WTC11 (cell line): ENCODE measurements at regions not wholly inside any gene's neighbourhood (a gene's known extent, or its start where the extent isn't known, plus 50 kb on each side); places are given as distances from the start of the nearest gene placed in this dataset.
"Not testable (repeated sequence)": the region's sequence is repeated elsewhere in the genome, so short reads cannot be mapped to it uniquely, and the experiment has no call there.

ENCODE experiments used
- ATAC-seq: fragments of 200-7000 bp; cut with Tn5 transposase; 2 replicates; pipeline ENCODE4 v1.10.0; 2021; ENCODE audit warnings: mild to moderate bottlenecking, moderate library complexity
- CTCF ChIA-PET: fragments of 300-600 bp; sonication (Branson Sonifier 250); formaldehyde crosslinking; loops from one replicate; lab custom pipeline; 2021; ENCODE audit warnings: antibody characterized with exemption; lab: Charles Lee
- POLR2A ChIA-PET: fragments of 350-600 bp; sonication (Branson Sonifier 250); formaldehyde crosslinking; loops from one replicate; lab custom pipeline; 2021; ENCODE audit warnings: antibody characterized with exemption; lab: Charles Lee
- DNase-seq: peaks from one replicate; pipeline ENCODE4 v3.0.0; 2021; ENCODE audit warnings: low spot score
- H3K27ac Mint-ChIP-seq: 2 replicates; pipeline ENCODE4 v1.8.0; 2021; ENCODE audit warnings: mixed read lengths
- H3K27me3 Mint-ChIP-seq: 2 replicates; pipeline ENCODE4 v1.8.0; 2021; ENCODE audit warnings: low read depth, mild to moderate bottlenecking, moderate library complexity, mixed read lengths
- H3K36me3 Mint-ChIP-seq: 2 replicates; pipeline ENCODE4 v1.8.0; 2021; ENCODE audit warnings: mixed read lengths
- H3K4me1 Mint-ChIP-seq: 2 replicates; pipeline ENCODE4 v1.8.0; 2022; ENCODE audit warnings: mixed read lengths
- H3K4me3 Mint-ChIP-seq: 2 replicates; pipeline ENCODE4 v1.8.0; 2021; ENCODE audit warnings: mild to moderate bottlenecking, moderate library complexity, mixed read lengths
- H3K9me3 Mint-ChIP-seq: 2 replicates; pipeline ENCODE4 v1.8.0; 2021; ENCODE audit warnings: mixed read lengths
- AR ChIP-seq: fragments of 250-450 bp; sonication (Bioruptor Pico); IDR thresholded peaks from 2 replicates; pipeline ENCODE4 v1.9.0; 2021; ENCODE audit warnings: mild to moderate bottlenecking
- ATF1 ChIP-seq: sonication (generic); formaldehyde crosslinking; IDR thresholded peaks from 2 replicates; pipeline ENCODE4 v1.8.1; 2023; ENCODE audit warnings: mild to moderate bottlenecking, moderate library complexity, missing genetic modification reagents
- ATF6 ChIP-seq: sonication (generic); formaldehyde crosslinking; IDR thresholded peaks from 2 replicates; pipeline ENCODE4 v1.8.1; 2023; ENCODE audit warnings: mild to moderate bottlenecking, missing genetic modification reagents
- CREM ChIP-seq: sonication (generic); formaldehyde crosslinking; IDR thresholded peaks from 2 replicates; pipeline ENCODE4 v1.8.1; 2022; ENCODE audit warnings: mild to moderate bottlenecking, missing genetic modification reagents, moderate library complexity
- EMX1 ChIP-seq: fragments of 250-450 bp; sonication (Bioruptor Pico); IDR thresholded peaks from 2 replicates; pipeline ENCODE4 v1.8.0; 2021; ENCODE audit warnings: mild to moderate bottlenecking
- IRF2 ChIP-seq: sonication (generic); formaldehyde crosslinking; IDR thresholded peaks from 2 replicates; pipeline ENCODE4 v1.8.0; 2022; ENCODE audit warnings: low read depth, missing genetic modification reagents, borderline replicate concordance
- MLX ChIP-seq: sonication (generic); formaldehyde crosslinking; IDR thresholded peaks from 2 replicates; pipeline ENCODE4 v1.8.1; 2023; ENCODE audit warnings: mild to moderate bottlenecking, missing genetic modification reagents, moderate library complexity
- NFATC4 ChIP-seq: fragments of 250-450 bp; sonication (Bioruptor Pico); IDR thresholded peaks from 2 replicates; pipeline ENCODE4 v1.9.0; 2021; ENCODE audit warnings: mild to moderate bottlenecking
- SMAD3 ChIP-seq: sonication (generic); formaldehyde crosslinking; IDR thresholded peaks from 2 replicates; pipeline ENCODE4 v1.8.0; 2022; ENCODE audit warnings: missing genetic modification reagents, mild to moderate bottlenecking, borderline replicate concordance
- SOX15 ChIP-seq: fragments of 250-450 bp; sonication (Bioruptor Pico); IDR thresholded peaks from 2 replicates; pipeline ENCODE4 v1.9.0; 2021; ENCODE audit warnings: mild to moderate bottlenecking
- SP1 ChIP-seq: sonication (generic); formaldehyde crosslinking; conservative IDR thresholded peaks from 2 replicates; pipeline ENCODE4 v1.8.1; 2022; ENCODE audit warnings: missing genetic modification reagents
- ZNF121 ChIP-seq: sonication (generic); formaldehyde crosslinking; IDR thresholded peaks from 2 replicates; pipeline ENCODE4 v1.8.0; 2023; ENCODE audit warnings: missing genetic modification reagents
- ZNF281 ChIP-seq: sonication (generic); formaldehyde crosslinking; IDR thresholded peaks from 2 replicates; pipeline ENCODE4 v1.8.0; 2023; ENCODE audit warnings: mild to moderate bottlenecking, missing genetic modification reagents
- ZNF425 ChIP-seq: fragments of 250-450 bp; sonication (Bioruptor Pico); conservative IDR thresholded peaks from 2 replicates; pipeline ENCODE4 v1.9.0; 2021; ENCODE audit warnings: mild to moderate bottlenecking

GRCh38 chr5:154700289-154700928 is 54.8 kb upstream of the LARP1 start:
- not testable (repeated sequence) for H3K27me3 Mint-ChIP-seq, H3K4me3 Mint-ChIP-seq
- TF ChIP-seq ZNF121 (CRISPR knock-in tag) = peak; percentile 93
- TF ChIP-seq, all 79 proteins: peak for 1; not testable (repeated sequence) for 78
- POLR2A ChIA-PET, H3K36me3 Mint-ChIP-seq, H3K27ac Mint-ChIP-seq, CTCF ChIA-PET, ATAC-seq, DNase-seq, H3K9me3 Mint-ChIP-seq: not testable (repeated sequence)
- peaks cover 49% of the 10 kb centered on the region for H3K4me1 Mint-ChIP-seq

GRCh38 chr5:154698763-154699162 is 56.4 kb upstream of the LARP1 start:
- Mint-ChIP-seq H3K27me3 (no peaks in the 10 kb centered on the region), H3K36me3 (peaks cover 6% of the 10 kb centered on the region), H3K4me1 (peaks cover 62% of the 10 kb centered on the region), H3K9me3 (peaks cover 6% of the 10 kb centered on the region), H3K27ac (peak overlapping the region; percentile 93), H3K4me3 (no peak overlapping the region; the same call in 1 of the 2 replicates)
- no peak for ATAC-seq
- CTCF ChIA-PET = interaction anchor here (0.9 to 1.3 kb wide), 2 partner anchors 12 to 16 kb away, joined by 4 read pairs; no protein-coding TSS in a partner anchor
- TF ChIP-seq NFATC4 (CRISPR knock-in tag) = no peak
- TF ChIP-seq ZNF425 (CRISPR knock-in tag) = no peak
- no peak for TF ChIP-seq AR
- no peak for TF ChIP-seq CREM (CRISPR knock-in tag)
- no peak for TF ChIP-seq EMX1
- no peak for TF ChIP-seq IRF2
- TF ChIP-seq ATF1 = no peak
- TF ChIP-seq ATF6 = no peak
- no peak for TF ChIP-seq MLX (CRISPR knock-in tag)
- TF ChIP-seq SOX15 (CRISPR knock-in tag) = no peak
- no peak for TF ChIP-seq ZNF281 (CRISPR knock-in tag)
- TF ChIP-seq SP1 (CRISPR knock-in tag) = no peak
- TF ChIP-seq SMAD3 (CRISPR knock-in tag) = no peak
- POLR2A ChIA-PET = no interaction called here
- DNase-seq = no peak
